Left lung (tissue), 4 donors: ENCODE measurements at regions not wholly inside any gene's neighbourhood (a gene's known extent, or its start where the extent isn't known, plus 50 kb on each side); places are given as distances from the start of the nearest gene placed in this dataset.

ENCODE experiments used
- ATAC-seq: fragments of 200-7000 bp; cut with Tn5 transposase; one replicate; pipeline ENCODE4 v1.9.1; 2020; ENCODE audit warnings: moderate library complexity
- DNase-seq, 4 donors: peaks; one replicate each; pipeline ENCODE4 v3.0.0-alpha.2; 2013 to 2020
- H3K27ac ChIP-seq, 2 donors: fragments of 200-600 bp; sonication (generic) in 1 of 2; one replicate each; pipeline versions ENCODE4 v1.5.0 to v1.8.0; 2020 to 2021
- H3K27me3 ChIP-seq, 2 donors: fragments of 200-600 bp; sonication (generic) in 1 of 2; one replicate each; pipeline versions ENCODE4 v1.5.0 to v1.8.0; 2020 to 2021
- H3K36me3 ChIP-seq, 2 donors: fragments of 200-600 bp; sonication (generic) in 1 of 2; one replicate each; pipeline versions ENCODE4 v1.5.0 to v1.8.0; 2020 to 2021
- H3K4me1 ChIP-seq, 2 donors: fragments of 200-600 bp; one replicate each; pipeline ENCODE4 v1.8.0; 2021
- H3K4me3 ChIP-seq, 2 donors: fragments of 200-600 bp; sonication (generic) in 1 of 2; one replicate each; pipeline versions ENCODE4 v1.5.0 to v1.8.0; 2020 to 2021; ENCODE audit warnings: mild to moderate bottlenecking in 1 of 2
- H3K9me3 ChIP-seq, 2 donors: fragments of 200-600 bp; sonication (generic) in 1 of 2; one replicate each; pipeline versions ENCODE4 v1.5.0 to v1.8.0; 2020 to 2021
- intact Hi-C, 2 donors: fragments of 100-400 bp; cut with DNase I; formaldehyde crosslinking; loops; one replicate each; pipeline versions ENCODE4 v1.11.2 to v1.14.2; 2022
- TF ChIP-seq, protein P1 (sequence below), 2 donors: fragments of 200-600 bp; sonication (generic) in 1 of 2; IDR thresholded peaks; one replicate each; pipeline versions ENCODE4 v1.5.0 to v1.8.0; 2021; ENCODE audit warnings: antibody characterized with exemption in 2 of 2
- donor health status: DM: no; HTN: yes; CAD: no.
- donor health status: DM: no; HTN: no; CAD: no.

- Histone ChIP-seq H3K27me3 (peaks cover 0 to 35% of the 10 kb centered on the region in 2 donors), H3K4me1 (no peaks in the 10 kb centered on the region), H3K9me3 (peaks cover 0 to 2% of the 10 kb centered on the region in 2 donors), H3K27ac (no peak overlapping the region), H3K4me3 (no peak overlapping the region), H3K36me3 (no peaks in the 10 kb centered on the region)
- TF ChIP-seq, protein P1, sequence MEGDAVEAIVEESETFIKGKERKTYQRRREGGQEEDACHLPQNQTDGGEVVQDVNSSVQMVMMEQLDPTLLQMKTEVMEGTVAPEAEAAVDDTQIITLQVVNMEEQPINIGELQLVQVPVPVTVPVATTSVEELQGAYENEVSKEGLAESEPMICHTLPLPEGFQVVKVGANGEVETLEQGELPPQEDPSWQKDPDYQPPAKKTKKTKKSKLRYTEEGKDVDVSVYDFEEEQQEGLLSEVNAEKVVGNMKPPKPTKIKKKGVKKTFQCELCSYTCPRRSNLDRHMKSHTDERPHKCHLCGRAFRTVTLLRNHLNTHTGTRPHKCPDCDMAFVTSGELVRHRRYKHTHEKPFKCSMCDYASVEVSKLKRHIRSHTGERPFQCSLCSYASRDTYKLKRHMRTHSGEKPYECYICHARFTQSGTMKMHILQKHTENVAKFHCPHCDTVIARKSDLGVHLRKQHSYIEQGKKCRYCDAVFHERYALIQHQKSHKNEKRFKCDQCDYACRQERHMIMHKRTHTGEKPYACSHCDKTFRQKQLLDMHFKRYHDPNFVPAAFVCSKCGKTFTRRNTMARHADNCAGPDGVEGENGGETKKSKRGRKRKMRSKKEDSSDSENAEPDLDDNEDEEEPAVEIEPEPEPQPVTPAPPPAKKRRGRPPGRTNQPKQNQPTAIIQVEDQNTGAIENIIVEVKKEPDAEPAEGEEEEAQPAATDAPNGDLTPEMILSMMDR (IDR thresholded peaks at IDR 0.05) = no peak
- ATAC-seq (no peak), DNase-seq (no peak)
- intact Hi-C loops = no loop called here
These were observed 156.3 kb upstream of the COBL start for GRCh38 chr7:51472873-51473272.

DNA sequence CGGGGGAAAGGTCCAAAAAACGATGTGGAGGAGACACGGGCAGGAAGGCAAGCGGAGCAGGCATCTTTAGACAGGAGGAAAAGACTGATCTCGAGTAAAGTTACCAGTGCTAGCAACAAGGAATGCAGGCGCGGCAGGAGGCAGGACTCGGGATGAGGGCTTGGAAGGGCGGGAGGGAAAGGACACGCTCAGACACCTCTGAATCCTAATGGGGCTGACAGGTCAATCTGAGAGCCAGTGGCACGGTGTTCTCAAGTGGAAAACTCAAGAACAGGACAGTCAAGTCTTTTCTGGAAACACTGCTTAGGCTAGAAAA is 155.3 kb upstream of the COBL start:
- no peak for ATAC-seq
- DNase-seq = no peak
- TF ChIP-seq, protein P1 (IDR thresholded peaks at IDR 0.05) = no peak
- Histone ChIP-seq H3K4me3 (no peak overlapping the region), H3K36me3 (no peaks in the 10 kb centered on the region), H3K4me1 (no peaks in the 10 kb centered on the region), H3K27me3 (peaks cover 0 to 35% of the 10 kb centered on the region in 2 donors), H3K27ac (no peak overlapping the region), H3K9me3 (no peaks in the 10 kb centered on the region)
- intact Hi-C loops = no loop called here

DNA sequence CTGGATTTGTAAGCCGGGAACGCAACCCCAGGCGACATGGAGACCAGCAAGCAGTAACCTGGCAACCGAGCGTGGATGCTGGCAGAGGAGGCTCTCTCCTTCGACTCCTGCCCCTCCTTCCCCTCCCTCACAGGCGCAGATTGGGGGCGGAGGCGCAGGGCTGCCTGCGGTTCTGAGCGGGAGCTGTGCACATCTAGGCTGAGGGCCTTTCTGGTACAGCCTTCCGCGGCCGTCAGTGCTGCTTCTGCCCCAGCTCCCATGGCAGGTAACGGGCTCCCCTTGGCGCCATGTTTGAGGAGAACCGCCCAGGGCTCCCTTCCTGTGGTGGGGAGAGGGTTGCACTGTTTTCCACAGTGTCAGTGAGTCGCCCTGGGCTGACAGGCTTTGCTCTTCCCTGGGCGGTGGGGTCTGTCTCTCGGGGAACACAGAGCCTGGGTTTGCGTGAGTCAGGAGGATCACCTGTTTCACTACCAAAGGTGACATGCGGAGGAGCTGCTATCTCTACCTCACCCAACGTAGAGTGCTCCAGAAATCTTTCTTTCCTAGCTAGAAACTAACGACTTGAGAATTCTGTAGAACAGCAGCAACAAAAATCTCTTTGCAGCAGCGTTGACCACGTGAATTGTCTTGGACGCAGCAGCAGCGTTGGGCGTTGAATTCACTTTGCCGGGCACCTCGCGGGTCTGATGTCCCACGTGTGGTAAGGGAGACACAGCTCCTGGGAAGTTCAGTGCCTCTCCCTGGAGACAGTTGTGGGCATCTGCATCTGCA is 154.8 kb upstream of the COBL start:
- peak in 1 of 4 donors; percentile 2 for DNase-seq
- no peak for ATAC-seq

GRCh38 chr7:51467384-51468017 is 150.9 kb upstream of the COBL start:
- intact Hi-C loops = no loop called here
- no peak for DNase-seq
- no peak overlapping the region for H3K27ac ChIP-seq
- H3K36me3 ChIP-seq = no peaks in the 10 kb centered on the region
- no peaks in the 10 kb centered on the region for H3K4me1 ChIP-seq
- no peak overlapping the region for H3K4me3 ChIP-seq
- TF ChIP-seq, protein P1 (IDR thresholded peaks at IDR 0.05) = no peak
- peaks cover 0 to 24% of the 10 kb centered on the region in 2 donors for H3K27me3 ChIP-seq
- no peaks in the 10 kb centered on the region for H3K9me3 ChIP-seq
- no peak for ATAC-seq

More for the DNA sequence above, 154.8 kb upstream of the COBL start:
- H3K4me3 ChIP-seq = no peak overlapping the region
- H3K4me1 ChIP-seq = no peaks in the 10 kb centered on the region
- intact Hi-C loops = no loop called here
- H3K27me3 ChIP-seq = peaks cover 0 to 35% of the 10 kb centered on the region in 2 donors
- H3K27ac ChIP-seq = no peak overlapping the region
- H3K9me3 ChIP-seq = no peaks in the 10 kb centered on the region
- H3K36me3 ChIP-seq = no peaks in the 10 kb centered on the region
- TF ChIP-seq, protein P1 (IDR thresholded peaks at IDR 0.05) = no peak

DNA sequence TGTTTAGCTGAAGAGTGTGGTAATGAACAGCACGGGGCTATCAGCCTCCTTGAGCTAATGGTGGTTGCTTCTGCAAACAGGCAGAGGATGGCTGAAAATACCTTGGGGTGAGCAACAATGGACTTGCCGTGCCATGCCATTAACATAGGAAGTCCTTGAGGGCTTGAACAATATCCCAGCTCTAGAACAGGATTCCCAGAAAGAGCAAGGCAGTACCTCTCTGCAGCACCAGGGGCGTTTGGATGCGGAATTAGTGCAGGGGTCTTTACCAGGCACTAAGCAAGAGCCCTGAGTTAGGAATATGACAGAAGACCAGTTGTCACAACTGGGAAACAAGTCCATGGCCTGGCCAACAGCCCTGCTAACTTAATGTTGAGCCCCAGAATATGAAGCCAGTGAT is 143.2 kb upstream of the COBL start:
- no peaks in the 10 kb centered on the region for H3K27me3 ChIP-seq
- ATAC-seq (no peak), DNase-seq (no peak)
- H3K4me3 ChIP-seq = no peak overlapping the region
- H3K4me1 ChIP-seq = no peaks in the 10 kb centered on the region
- intact Hi-C loops = no loop called here
- H3K9me3 ChIP-seq = no peaks in the 10 kb centered on the region
- TF ChIP-seq, protein P1 (IDR thresholded peaks at IDR 0.05) = no peak
- no peak overlapping the region for H3K27ac ChIP-seq
- no peaks in the 10 kb centered on the region for H3K36me3 ChIP-seq
